Esophagus squamous epithelium (tissue), 5 donors: ENCODE measurements at regions not wholly inside any gene's neighbourhood (a gene's known extent, or its start where the extent isn't known, plus 50 kb on each side); places are given as distances from the start of the nearest gene placed in this dataset.

Experiments
- DNase-seq: peaks from one replicate; lab custom pipeline; 2025; lab: John Stamatoyannopoulos, UW
- H3K27ac ChIP-seq, 4 donors: fragments of 200-600 bp; sonication (generic); one replicate each; pipeline ENCODE4 v1.5.1; 2016 to 2019; ENCODE audit warnings: mild to moderate bottlenecking in 1 of 4
- H3K27me3 ChIP-seq, 4 donors: fragments of 200-600 bp; sonication (generic); 1 replicate in 3 of 4; 2 replicates in 1 of 4; pipeline versions ENCODE4 v1.5.1 to v1.6.0; 2017 to 2021; ENCODE audit warnings: antibody characterized with exemption in 1 of 4
- H3K36me3 ChIP-seq, 3 donors: fragments of 200-600 bp; sonication (generic); one replicate each; pipeline ENCODE4 v1.5.1; 2016 to 2019
- H3K4me1 ChIP-seq, 3 donors: fragments of 200-600 bp; sonication (generic); one replicate each; pipeline ENCODE4 v1.5.1; 2017 to 2019
- H3K4me3 ChIP-seq, 4 donors: fragments of 200-600 bp; sonication (generic); 1 replicate in 3 of 4; 2 replicates in 1 of 4; pipeline ENCODE4 v1.5.1; 2016 to 2019; ENCODE audit warnings: mild to moderate bottlenecking in 2 of 4, moderate library complexity in 1 of 4
- H3K9me3 ChIP-seq, 3 donors: fragments of 200-600 bp; sonication (generic); one replicate each; pipeline ENCODE4 v1.5.1; 2016 to 2019
- POLR2A ChIP-seq, 4 donors: fragments of 450-650 bp; IDR thresholded peaks; one replicate each; pipeline ENCODE4 v1.6.1; 2017; ENCODE audit warnings: antibody characterized with exemption in 4 of 4, mild to moderate bottlenecking in 4 of 4, moderate library complexity in 3 of 4
- WGBS, 2 donors: methylation state at CpG; one replicate each; pipeline ENCODE4 v1.1.5; 2018; 5-methylcytosine and 5-hydroxymethylcytosine counted together
- intact Hi-C: fragments of 100-400 bp; cut with DNase I; formaldehyde crosslinking; loops from one replicate; pipeline ENCODE4 v1.15.0; 2022
- TF ChIP-seq, protein P1 (sequence below), 6 experiments: fragments of 450-650 bp in 4 of 6; fragments of 200-600 bp in 2 of 6; sonication (generic) in 2 of 6; IDR thresholded peaks; one replicate each; pipeline ENCODE4 v1.5.1; 2016 to 2019; ENCODE audit warnings: antibody characterized with exemption in 6 of 6, mild to moderate bottlenecking in 4 of 6, moderate library complexity in 4 of 6
- donor health status: DM: yes; HTN: yes; CAD: no.

GRCh38 chr21:24225431-24225830 lies 1381.8 kb downstream of the MRPL39 start:
- Histone ChIP-seq H3K27ac (no peak overlapping the region), H3K9me3 (no peaks in the 10 kb centered on the region), H3K4me1 (peaks cover 0 to 10% (median 0%) of the 10 kb centered on the region in 3 donors), H3K36me3 (no peaks in the 10 kb centered on the region), H3K4me3 (no peak overlapping the region), H3K27me3 (no peaks in the 10 kb centered on the region)
- 9 to 43% methylated on average over 1 of the region's 1 CpG for WGBS, 2 donors
- DNase-seq = no peak
- intact Hi-C loops = no loop called here
- TF ChIP-seq, protein P1, sequence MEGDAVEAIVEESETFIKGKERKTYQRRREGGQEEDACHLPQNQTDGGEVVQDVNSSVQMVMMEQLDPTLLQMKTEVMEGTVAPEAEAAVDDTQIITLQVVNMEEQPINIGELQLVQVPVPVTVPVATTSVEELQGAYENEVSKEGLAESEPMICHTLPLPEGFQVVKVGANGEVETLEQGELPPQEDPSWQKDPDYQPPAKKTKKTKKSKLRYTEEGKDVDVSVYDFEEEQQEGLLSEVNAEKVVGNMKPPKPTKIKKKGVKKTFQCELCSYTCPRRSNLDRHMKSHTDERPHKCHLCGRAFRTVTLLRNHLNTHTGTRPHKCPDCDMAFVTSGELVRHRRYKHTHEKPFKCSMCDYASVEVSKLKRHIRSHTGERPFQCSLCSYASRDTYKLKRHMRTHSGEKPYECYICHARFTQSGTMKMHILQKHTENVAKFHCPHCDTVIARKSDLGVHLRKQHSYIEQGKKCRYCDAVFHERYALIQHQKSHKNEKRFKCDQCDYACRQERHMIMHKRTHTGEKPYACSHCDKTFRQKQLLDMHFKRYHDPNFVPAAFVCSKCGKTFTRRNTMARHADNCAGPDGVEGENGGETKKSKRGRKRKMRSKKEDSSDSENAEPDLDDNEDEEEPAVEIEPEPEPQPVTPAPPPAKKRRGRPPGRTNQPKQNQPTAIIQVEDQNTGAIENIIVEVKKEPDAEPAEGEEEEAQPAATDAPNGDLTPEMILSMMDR (IDR thresholded peaks at IDR 0.05) = no peak
- TF ChIP-seq POLR2A (IDR thresholded peaks at IDR 0.05) = no peak

GRCh38 chr21:24224422-24224821 lies 1382.9 kb downstream of the MRPL39 start:
- no peak overlapping the region for H3K4me3 ChIP-seq
- no peak for TF ChIP-seq POLR2A (IDR thresholded peaks at IDR 0.05)
- TF ChIP-seq, protein P1 (IDR thresholded peaks at IDR 0.05) = no peak
- 49 to 54% methylated on average over 4 of the region's 4 CpGs for WGBS, 2 donors
- H3K36me3 ChIP-seq = no peaks in the 10 kb centered on the region
- peaks cover 0 to 10% (median 0%) of the 10 kb centered on the region in 3 donors for H3K4me1 ChIP-seq
- intact Hi-C loops = no loop called here
- DNase-seq = no peak
- H3K27ac ChIP-seq = no peak overlapping the region
- H3K9me3 ChIP-seq = no peaks in the 10 kb centered on the region
- H3K27me3 ChIP-seq = no peaks in the 10 kb centered on the region

GRCh38 chr21:24223624-24224023 lies 1383.7 kb downstream of the MRPL39 start:
- intact Hi-C loops = no loop called here
- Histone ChIP-seq H3K36me3 (no peaks in the 10 kb centered on the region), H3K4me3 (no peak overlapping the region), H3K4me1 (peaks cover 0 to 10% (median 0%) of the 10 kb centered on the region in 3 donors), H3K27me3 (no peaks in the 10 kb centered on the region), H3K27ac (no peak overlapping the region), H3K9me3 (no peaks in the 10 kb centered on the region)
- WGBS, 2 donors = 61 to 71% methylated on average over 2 of the region's 2 CpGs
- TF ChIP-seq POLR2A (IDR thresholded peaks at IDR 0.05) = no peak
- TF ChIP-seq, protein P1 (IDR thresholded peaks at IDR 0.05) = no peak
- no peak for DNase-seq

GRCh38 chr21:24222676-24223075 lies 1384.6 kb downstream of the MRPL39 start:
- no peak for DNase-seq
- H3K36me3 ChIP-seq = no peaks in the 10 kb centered on the region
- no peak for TF ChIP-seq POLR2A (IDR thresholded peaks at IDR 0.05)
- TF ChIP-seq, protein P1 (IDR thresholded peaks at IDR 0.05) = no peak
- H3K4me3 ChIP-seq = no peak overlapping the region
- intact Hi-C loops = no loop called here
- H3K9me3 ChIP-seq = no peaks in the 10 kb centered on the region
- WGBS, 2 donors = 62 to 68% methylated on average over 3 of the region's 3 CpGs
- no peaks in the 10 kb centered on the region for H3K27me3 ChIP-seq
- H3K4me1 ChIP-seq = peaks cover 0 to 10% (median 0%) of the 10 kb centered on the region in 3 donors
- H3K27ac ChIP-seq = no peak overlapping the region

- intact Hi-C loops = no loop called here
- H3K4me1 ChIP-seq = peaks cover 0 to 10% (median 0%) of the 10 kb centered on the region in 3 donors
- no peak for DNase-seq
- no peak overlapping the region for H3K4me3 ChIP-seq
- no peak overlapping the region for H3K27ac ChIP-seq
- WGBS, 2 donors = 43 to 63% methylated on average over 2 of the region's 2 CpGs
- no peaks in the 10 kb centered on the region for H3K9me3 ChIP-seq
- TF ChIP-seq POLR2A (IDR thresholded peaks at IDR 0.05) = no peak
- TF ChIP-seq, protein P1 (IDR thresholded peaks at IDR 0.05) = no peak
- H3K36me3 ChIP-seq = no peaks in the 10 kb centered on the region
- H3K27me3 ChIP-seq = no peaks in the 10 kb centered on the region
Measured at GRCh38 chr21:24220446-24220845, 1386.8 kb downstream of the MRPL39 start.
